Nephron progenitor cell (in vitro differentiated cells): ENCODE measurements at regions not wholly inside any gene's neighbourhood (a gene's known extent, or its start where the extent isn't known, plus 50 kb on each side); places are given as distances from the start of the nearest gene placed in this dataset.

Experiments used
- DNase-seq: peaks from one replicate; pipeline ENCODE4 v3.0.0; 2021
- H3K27ac Mint-ChIP-seq: 2 replicates; pipeline ENCODE4 v1.8.0; 2021; ENCODE audit warnings: mild to moderate bottlenecking, moderate library complexity, mixed read lengths
- H3K27me3 Mint-ChIP-seq: 2 replicates; pipeline ENCODE4 v1.8.0; 2021; ENCODE audit warnings: mild to moderate bottlenecking, low read depth, mixed read lengths; ENCODE audit not compliant: poor library complexity
- H3K36me3 Mint-ChIP-seq: 2 replicates; pipeline ENCODE4 v1.8.0; 2021; ENCODE audit warnings: low read depth, mixed read lengths
- H3K4me1 Mint-ChIP-seq: 2 replicates; pipeline ENCODE4 v1.8.0; 2021; ENCODE audit warnings: mixed read lengths
- H3K4me3 Mint-ChIP-seq: 2 replicates; pipeline ENCODE4 v1.8.0; 2021; ENCODE audit warnings: mild to moderate bottlenecking, moderate library complexity, mixed read lengths
- H3K9me3 Mint-ChIP-seq: 2 replicates; pipeline ENCODE4 v1.8.0; 2021; ENCODE audit warnings: mild to moderate bottlenecking, moderate library complexity, mixed read lengths
- TF ChIP-seq, protein P1 (sequence below): fragments of 200-600 bp; sonication (generic); IDR thresholded peaks from 2 replicates; pipeline ENCODE4 v1.5.0; 2021; ENCODE audit warnings: antibody characterized with exemption

DNA sequence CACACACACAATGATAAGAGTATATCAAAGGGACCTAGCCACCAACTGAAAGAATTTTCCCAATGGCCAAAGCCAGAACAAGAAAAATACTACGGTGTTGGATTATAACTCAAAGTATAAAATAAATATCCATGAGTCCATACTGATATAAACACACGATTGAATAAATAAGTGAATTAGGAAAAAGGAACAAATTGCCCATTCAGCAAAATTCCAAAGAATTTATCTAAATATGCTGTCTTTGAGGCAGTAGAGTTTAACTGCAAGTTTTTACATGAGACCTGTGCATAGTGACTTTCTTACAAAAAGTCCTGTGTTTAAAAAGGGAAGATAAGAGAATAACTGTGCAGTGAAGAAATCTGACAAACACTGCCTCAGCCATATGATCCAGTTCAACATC, 278.8 kb upstream of the PPARGC1A start:
- H3K4me3 Mint-ChIP-seq = no peak overlapping the region
- TF ChIP-seq, protein P1, sequence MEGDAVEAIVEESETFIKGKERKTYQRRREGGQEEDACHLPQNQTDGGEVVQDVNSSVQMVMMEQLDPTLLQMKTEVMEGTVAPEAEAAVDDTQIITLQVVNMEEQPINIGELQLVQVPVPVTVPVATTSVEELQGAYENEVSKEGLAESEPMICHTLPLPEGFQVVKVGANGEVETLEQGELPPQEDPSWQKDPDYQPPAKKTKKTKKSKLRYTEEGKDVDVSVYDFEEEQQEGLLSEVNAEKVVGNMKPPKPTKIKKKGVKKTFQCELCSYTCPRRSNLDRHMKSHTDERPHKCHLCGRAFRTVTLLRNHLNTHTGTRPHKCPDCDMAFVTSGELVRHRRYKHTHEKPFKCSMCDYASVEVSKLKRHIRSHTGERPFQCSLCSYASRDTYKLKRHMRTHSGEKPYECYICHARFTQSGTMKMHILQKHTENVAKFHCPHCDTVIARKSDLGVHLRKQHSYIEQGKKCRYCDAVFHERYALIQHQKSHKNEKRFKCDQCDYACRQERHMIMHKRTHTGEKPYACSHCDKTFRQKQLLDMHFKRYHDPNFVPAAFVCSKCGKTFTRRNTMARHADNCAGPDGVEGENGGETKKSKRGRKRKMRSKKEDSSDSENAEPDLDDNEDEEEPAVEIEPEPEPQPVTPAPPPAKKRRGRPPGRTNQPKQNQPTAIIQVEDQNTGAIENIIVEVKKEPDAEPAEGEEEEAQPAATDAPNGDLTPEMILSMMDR = no peak
- peaks cover 16% of the 10 kb centered on the region for H3K27me3 Mint-ChIP-seq
- no peaks in the 10 kb centered on the region for H3K4me1 Mint-ChIP-seq
- no peaks in the 10 kb centered on the region for H3K9me3 Mint-ChIP-seq
- no peak for DNase-seq
- H3K36me3 Mint-ChIP-seq = no peaks in the 10 kb centered on the region
- H3K27ac Mint-ChIP-seq = no peak overlapping the region

DNA sequence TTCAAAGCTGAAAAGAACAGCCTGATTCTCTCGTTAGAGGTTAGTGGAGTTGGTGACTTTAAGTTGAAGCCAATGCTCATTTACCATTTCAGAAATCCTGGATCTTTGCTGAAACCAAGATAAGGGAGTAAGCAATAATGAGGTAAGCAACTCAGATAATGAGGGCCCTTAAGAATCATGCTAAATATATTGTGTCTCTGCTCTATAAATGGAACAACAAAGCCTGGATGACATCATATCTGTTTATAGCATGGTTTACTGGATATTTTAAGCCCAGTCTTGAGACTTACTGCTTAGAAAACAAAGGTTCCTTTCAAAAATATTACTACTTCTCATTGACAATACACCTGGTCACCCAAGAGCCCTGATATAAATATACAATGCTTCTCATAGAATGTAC, 276.7 kb upstream of the PPARGC1A start:
- no peak for DNase-seq
- Mint-ChIP-seq H3K27ac (no peak overlapping the region), H3K4me3 (no peak overlapping the region), H3K27me3 (peaks cover 16% of the 10 kb centered on the region), H3K36me3 (no peaks in the 10 kb centered on the region), H3K4me1 (no peaks in the 10 kb centered on the region), H3K9me3 (no peaks in the 10 kb centered on the region)
- TF ChIP-seq, protein P1 = no peak

DNA sequence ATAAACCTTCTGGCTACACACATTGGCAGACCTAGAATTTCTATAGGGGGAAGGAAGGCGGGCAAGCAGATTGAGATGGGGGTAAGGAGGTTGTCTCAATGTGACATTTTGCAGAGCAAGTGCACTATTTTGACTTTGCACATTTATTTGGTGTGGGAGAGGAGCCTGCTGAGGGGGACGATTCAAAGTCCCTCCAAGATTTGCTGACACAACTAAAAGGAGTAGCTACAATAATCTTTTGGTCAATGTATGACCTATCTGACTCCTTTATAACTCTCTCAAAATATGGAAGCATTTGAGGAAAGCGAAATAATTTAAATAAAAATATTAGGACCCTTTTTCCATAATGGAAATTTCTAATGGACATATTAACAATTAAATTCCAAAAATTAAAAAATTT, 274.9 kb upstream of the PPARGC1A start:
- Mint-ChIP-seq H3K27ac (no peak overlapping the region), H3K9me3 (no peaks in the 10 kb centered on the region), H3K4me3 (no peak overlapping the region), H3K4me1 (no peaks in the 10 kb centered on the region), H3K27me3 (peaks cover 12% of the 10 kb centered on the region), H3K36me3 (no peaks in the 10 kb centered on the region)
- TF ChIP-seq, protein P1 = no peak
- no peak for DNase-seq

DNA sequence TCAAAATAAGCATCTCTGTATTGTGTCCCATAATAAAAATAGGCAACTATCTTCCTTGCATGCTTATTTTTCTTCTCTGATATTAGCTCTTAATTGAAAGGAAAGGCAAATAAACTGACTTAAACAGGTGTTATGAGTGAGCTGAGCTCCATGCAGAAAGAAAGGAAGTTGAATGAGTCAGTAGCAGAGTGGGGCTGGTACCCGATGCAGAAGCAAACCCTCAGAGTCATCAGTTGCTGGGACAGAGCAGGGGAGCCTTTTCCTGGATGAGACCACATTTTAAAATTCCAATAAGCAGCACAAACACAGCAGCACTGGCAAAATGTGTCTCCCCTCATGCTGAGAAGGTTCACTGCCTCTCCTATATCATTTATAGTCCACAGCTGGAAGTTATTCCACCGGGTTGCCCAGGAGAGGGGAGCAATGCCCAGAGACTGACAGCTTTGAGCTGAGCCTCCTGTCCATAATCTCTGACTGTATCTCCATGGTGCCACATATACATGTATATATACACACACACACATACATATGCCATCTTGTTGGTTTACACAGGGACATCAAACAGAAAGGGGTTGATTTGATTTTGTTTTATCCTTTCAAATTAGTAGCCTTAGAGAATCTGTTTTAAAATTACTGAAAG, 274.3 kb upstream of the PPARGC1A start:
- Mint-ChIP-seq H3K4me3 (no peak overlapping the region), H3K36me3 (no peaks in the 10 kb centered on the region), H3K27ac (no peak overlapping the region), H3K4me1 (no peaks in the 10 kb centered on the region), H3K9me3 (no peaks in the 10 kb centered on the region), H3K27me3 (peaks cover 11% of the 10 kb centered on the region)
- TF ChIP-seq, protein P1 = no peak
- DNase-seq = no peak

DNA sequence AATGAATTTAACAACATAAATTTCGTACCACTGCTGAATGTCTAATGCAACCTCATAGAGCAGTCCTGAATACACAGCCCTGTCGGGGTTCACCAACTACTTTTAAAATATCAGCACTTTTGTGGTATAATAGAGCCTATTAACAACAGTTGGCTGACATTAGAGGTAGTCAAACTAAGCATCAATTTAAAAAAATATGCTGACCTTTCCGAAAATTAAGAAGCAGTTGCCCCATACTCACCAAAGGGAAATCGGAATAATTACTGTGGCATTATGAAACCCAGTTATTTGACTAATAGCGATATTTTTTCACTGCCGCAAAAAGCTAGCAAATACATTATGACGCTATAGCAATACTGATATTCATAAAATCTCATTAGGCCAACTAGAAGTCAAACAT, 273.5 kb upstream of the PPARGC1A start:
- Mint-ChIP-seq H3K27ac (no peak overlapping the region), H3K27me3 (peaks cover 8% of the 10 kb centered on the region), H3K4me3 (no peak overlapping the region), H3K36me3 (no peaks in the 10 kb centered on the region), H3K4me1 (no peaks in the 10 kb centered on the region), H3K9me3 (no peaks in the 10 kb centered on the region)
- DNase-seq = no peak
- TF ChIP-seq, protein P1 = no peak

DNA sequence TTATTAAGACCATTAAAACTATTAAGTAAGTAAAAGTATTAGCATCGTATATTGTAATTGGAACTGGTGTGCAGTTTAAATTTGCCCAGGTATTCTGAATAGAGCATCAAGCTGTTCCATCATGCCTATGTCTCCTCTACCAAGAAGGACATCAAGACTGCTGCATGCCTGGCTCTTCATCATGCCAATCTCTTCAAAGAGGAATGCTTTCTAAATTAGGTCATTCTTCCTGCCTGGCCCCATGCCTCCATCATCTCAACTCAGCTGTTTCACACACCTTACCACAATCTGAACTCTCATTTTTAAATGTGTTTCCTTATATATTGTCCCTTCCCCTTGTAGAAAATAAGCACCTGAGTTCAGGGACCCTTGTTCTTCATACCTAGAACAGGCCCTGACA, 270.5 kb upstream of the PPARGC1A start:
- no peaks in the 10 kb centered on the region for H3K9me3 Mint-ChIP-seq
- no peak for DNase-seq
- H3K27ac Mint-ChIP-seq = no peak overlapping the region
- H3K36me3 Mint-ChIP-seq = no peaks in the 10 kb centered on the region
- TF ChIP-seq, protein P1 = no peak
- H3K4me1 Mint-ChIP-seq = no peaks in the 10 kb centered on the region
- H3K27me3 Mint-ChIP-seq = peaks cover 10% of the 10 kb centered on the region
- H3K4me3 Mint-ChIP-seq = no peak overlapping the region
